ENCODE measurements at regions not wholly inside any gene's neighbourhood (a gene's known extent, or its start where the extent isn't known, plus 50 kb on each side); places are given as distances from the start of the nearest gene placed in this dataset.

- intact Hi-C loops (cut with DNase I), result no loop called here
- no peak for TF ChIP-seq CTCF (IDR thresholded peaks at IDR 0.05; ENCODE audit: borderline replicate concordance, extremely low read depth, insufficient read depth)
Measured at GRCh38 chr4:110961066-110961465, 338.2 kb upstream of the PITX2 start.

GRCh38 chr4:110962616-110963015 lies 339.7 kb upstream of the PITX2 start:
- intact Hi-C loops (cut with DNase I), result no loop called here
- DNase-seq (no peak), FAIRE-seq (no peak)
- Histone ChIP-seq H3K36me3 (ENCODE audit: control insufficient read depth in 2 of 3, insufficient read depth in 3 of 3, low read length in 3 of 3) (no peaks in the 10 kb centered on the region), H3K27me3 (ENCODE audit: control insufficient read depth, insufficient read depth, low read length) (peaks cover 21% of the 10 kb centered on the region), H3K4me1 (ENCODE audit: control insufficient read depth in 2 of 3, insufficient read depth in 2 of 3, low read depth in 1 of 3, low read length in 3 of 3) (no peaks in the 10 kb centered on the region), H3K27ac (ENCODE audit: low read depth in 2 of 2, low read length in 2 of 2) (no peak overlapping the region), H3K9me3 (ENCODE audit: control insufficient read depth in 2 of 3, insufficient read depth in 1 of 3, low read length in 3 of 3) (no peaks in the 10 kb centered on the region), H3K9ac (ENCODE audit: low read length in 3 of 3) (no peak overlapping the region), H3K4me3 (ENCODE audit: low read length in 3 of 3) (no peak overlapping the region)
- TF ChIP-seq CTCF (IDR thresholded peaks at IDR 0.05; ENCODE audit: borderline replicate concordance, extremely low read depth, insufficient read depth), result no peak

More at GRCh38 chr4:110961066-110961465, 338.2 kb upstream of the PITX2 start:
- no peak overlapping the region for H3K9ac ChIP-seq (ENCODE audit: low read length in 3 of 3)
- FAIRE-seq (no peak), DNase-seq (no peak)
- no peak overlapping the region for H3K4me3 ChIP-seq (ENCODE audit: low read length in 3 of 3)
- no peaks in the 10 kb centered on the region for H3K4me1 ChIP-seq (ENCODE audit: control insufficient read depth in 2 of 3, insufficient read depth in 2 of 3, low read depth in 1 of 3, low read length in 3 of 3)
- H3K36me3 ChIP-seq (ENCODE audit: control insufficient read depth in 2 of 3, insufficient read depth in 3 of 3, low read length in 3 of 3), result no peaks in the 10 kb centered on the region
- H3K27ac ChIP-seq (ENCODE audit: low read depth in 2 of 2, low read length in 2 of 2), result no peak overlapping the region
- no peaks in the 10 kb centered on the region for H3K9me3 ChIP-seq (ENCODE audit: control insufficient read depth in 2 of 3, insufficient read depth in 1 of 3, low read length in 3 of 3)
- H3K27me3 ChIP-seq (ENCODE audit: control insufficient read depth, insufficient read depth, low read length), result peaks cover 21% of the 10 kb centered on the region

DNA sequence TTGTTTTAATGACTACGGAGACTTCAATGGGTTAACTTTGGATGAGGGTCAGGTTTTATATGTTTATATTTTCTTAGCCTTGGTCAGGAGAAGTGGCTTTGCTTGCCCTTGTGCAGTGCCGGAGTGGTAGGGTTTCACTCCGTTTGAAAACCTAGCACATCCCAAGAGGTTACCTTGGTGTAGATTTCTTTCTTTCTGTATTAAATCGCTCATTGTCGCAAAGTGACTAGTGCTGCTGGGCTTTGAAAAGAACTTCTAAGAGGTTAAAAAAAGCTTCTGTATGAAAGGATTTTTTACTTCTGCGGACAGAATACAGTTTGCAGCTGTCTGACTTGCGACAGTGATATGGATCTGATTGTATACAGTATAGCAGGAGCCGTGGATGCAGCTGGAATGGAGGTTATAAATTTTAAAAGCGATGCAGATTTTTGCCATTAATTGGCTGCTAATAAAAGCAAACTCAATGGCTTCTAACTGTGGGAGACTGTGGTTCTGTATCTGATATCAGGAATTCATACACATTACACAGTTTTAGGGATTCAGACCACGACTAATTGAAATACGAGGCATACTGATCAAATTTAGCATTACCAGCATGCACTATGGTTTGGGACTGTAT lies 340.9 kb upstream of the PITX2 start:
- DNase-seq, result peak in 3 of 5 donors; percentile 27 to 46 (median 31)

More for the DNA sequence above, 340.9 kb upstream of the PITX2 start:
- no peak for FAIRE-seq
- H3K27me3 ChIP-seq (ENCODE audit: control insufficient read depth, insufficient read depth, low read length), result peaks cover 21% of the 10 kb centered on the region
- no peaks in the 10 kb centered on the region for H3K4me1 ChIP-seq (ENCODE audit: control insufficient read depth in 2 of 3, insufficient read depth in 2 of 3, low read depth in 1 of 3, low read length in 3 of 3)
- intact Hi-C loops (cut with DNase I), result no loop called here
- H3K9me3 ChIP-seq (ENCODE audit: control insufficient read depth in 2 of 3, insufficient read depth in 1 of 3, low read length in 3 of 3), result no peaks in the 10 kb centered on the region
- no peak overlapping the region for H3K9ac ChIP-seq (ENCODE audit: low read length in 3 of 3)
- no peaks in the 10 kb centered on the region for H3K36me3 ChIP-seq (ENCODE audit: control insufficient read depth in 2 of 3, insufficient read depth in 3 of 3, low read length in 3 of 3)
- no peak overlapping the region for H3K4me3 ChIP-seq (ENCODE audit: low read length in 3 of 3)
- TF ChIP-seq CTCF (IDR thresholded peaks at IDR 0.05; ENCODE audit: borderline replicate concordance, extremely low read depth, insufficient read depth), result no peak
- H3K27ac ChIP-seq (ENCODE audit: low read depth in 2 of 2, low read length in 2 of 2), result no peak overlapping the region
